ENCODE measurements at regions not wholly inside any gene's neighbourhood (a gene's known extent, or its start where the extent isn't known, plus 50 kb on each side); places are given as distances from the start of the nearest gene placed in this dataset.
"Not testable (repeated sequence)": the region's sequence is repeated elsewhere in the genome, so short reads cannot be mapped to it uniquely, and the experiment has no call there.

DNA sequence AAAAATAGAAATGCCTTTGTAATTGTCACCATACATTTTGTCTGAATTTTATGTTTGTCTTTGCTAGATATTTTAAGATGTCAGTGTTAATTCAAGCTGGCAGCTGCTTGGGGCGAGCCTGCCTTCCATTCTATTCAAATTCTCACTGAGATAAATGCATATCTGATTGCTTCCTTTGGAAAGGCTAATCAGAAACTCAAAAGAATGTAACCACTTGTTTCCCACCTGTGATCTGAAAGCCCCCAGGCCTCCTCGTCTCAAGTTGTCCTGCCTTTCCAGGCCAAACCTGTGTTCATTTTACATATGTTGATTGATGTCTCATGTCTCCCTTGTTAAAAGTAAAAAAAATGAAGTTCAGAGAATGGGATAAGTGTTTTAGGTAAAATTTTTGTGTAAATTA is 318.7 kb upstream of the TECRL start:
- Histone ChIP-seq H3K4me2 (replicated peaks; ENCODE audit: low read depth, low read length, poor library complexity, severe bottlenecking) (no peak overlapping the region), H4K20me1 (ENCODE audit: control insufficient read depth, insufficient read depth, low read length, poor library complexity, severe bottlenecking) (no peaks in the 10 kb centered on the region), H3K4me1 (ENCODE audit: control insufficient read depth in 2 of 2, insufficient read depth in 2 of 2, low read length in 2 of 2) (no peaks in the 10 kb centered on the region), H3K9ac (ENCODE audit: low read length) (no peak overlapping the region), H3K27ac (ENCODE audit: low read length in 2 of 2) (no peak overlapping the region), H3K36me3 (replicated peaks in 1 of 2; ENCODE audit: control extremely low read depth in 1 of 2, control insufficient read depth in 1 of 2, extremely low read depth in 1 of 2, insufficient read depth in 2 of 2, low read length in 1 of 2) (no peaks in the 10 kb centered on the region), H3K4me3 (ENCODE audit: control extremely low read depth in 1 of 5, extremely low read depth in 1 of 5, insufficient read depth in 1 of 5, low read depth in 2 of 5, low read length in 4 of 5) (no peak overlapping the region), H2AFZ (ENCODE audit: insufficient read depth, low read depth, low read length, poor library complexity, severe bottlenecking) (no peak overlapping the region), H3K79me2 (ENCODE audit: control insufficient read depth, insufficient read depth, low read length) (no peaks in the 10 kb centered on the region), H3K9me3 (ENCODE audit: control extremely low read depth in 1 of 3, control insufficient read depth in 2 of 3, insufficient read depth in 1 of 3, low read length in 2 of 3) (no peaks in the 10 kb centered on the region), H3K27me3 (replicated peaks in 1 of 4; ENCODE audit: control extremely low read depth in 1 of 4, control insufficient read depth in 3 of 4, insufficient read depth in 4 of 4, low read length in 3 of 4) (no peaks in the 10 kb centered on the region)
- Mint-ChIP-seq H3K27me3 (no peaks in the 10 kb centered on the region), H3K4me3 (no peak overlapping the region), H3K4me1 (no peaks in the 10 kb centered on the region), H3K27ac (no peak overlapping the region), H3K9me3 (ENCODE audit: insufficient read depth) (peaks cover 3% of the 10 kb centered on the region)
- ChIA-PET POLR2A (no interaction called here), CTCF (no interaction called here)
- 67% methylated on average over 1 of the region's 2 CpGs for whole genome bisulfite sequencing (ENCODE audit: insufficient coverage)
- TF ChIP-seq EZH2 (IDR thresholded peaks at IDR 0.05; ENCODE audit: borderline replicate concordance, insufficient read depth, low read depth, low read length, poor library complexity, severe bottlenecking): no peak
- no peak for TF ChIP-seq CTCF (IDR thresholded peaks at IDR 0.05)
- DNase-seq (no peak), ATAC-seq (ENCODE audit: low read depth) (no peak)
- intact Hi-C loops (cut with micrococcal nuclease): no loop called here

DNA sequence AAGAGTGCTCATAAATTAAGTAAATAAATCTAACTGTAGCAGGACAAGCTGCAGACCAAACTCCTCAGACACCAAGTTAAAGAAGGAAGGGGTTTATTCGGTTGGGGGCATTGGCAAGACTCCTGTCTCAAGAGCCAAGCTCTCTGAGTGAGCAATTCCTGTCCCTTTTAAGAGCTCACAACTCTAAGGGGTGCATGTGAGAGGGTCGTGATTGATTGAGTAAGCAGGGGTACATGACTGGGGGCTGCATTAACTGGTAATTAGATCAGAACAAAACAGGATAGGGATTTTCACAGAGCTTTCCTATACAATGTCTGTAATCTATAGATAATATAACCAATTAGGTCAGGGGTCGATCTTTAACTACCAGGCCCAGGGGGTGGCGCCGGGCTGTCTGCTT is 318.1 kb upstream of the TECRL start:
- H3K27me3 ChIP-seq (replicated peaks in 1 of 4; ENCODE audit: control extremely low read depth in 1 of 4, control insufficient read depth in 3 of 4, insufficient read depth in 4 of 4, low read length in 3 of 4); POLR2A ChIA-PET; ATAC-seq (ENCODE audit: low read depth); H3K27ac Mint-ChIP-seq; H3K4me2 ChIP-seq (replicated peaks; ENCODE audit: low read depth, low read length, poor library complexity, severe bottlenecking); CTCF ChIA-PET; H3K9me3 ChIP-seq (ENCODE audit: control extremely low read depth in 1 of 3, control insufficient read depth in 2 of 3, insufficient read depth in 1 of 3, low read length in 2 of 3); H4K20me1 ChIP-seq (ENCODE audit: control insufficient read depth, insufficient read depth, low read length, poor library complexity, severe bottlenecking); H3K4me1 ChIP-seq (ENCODE audit: control insufficient read depth in 2 of 2, insufficient read depth in 2 of 2, low read length in 2 of 2); H3K27me3 Mint-ChIP-seq; H3K4me3 ChIP-seq (ENCODE audit: control extremely low read depth in 1 of 5, extremely low read depth in 1 of 5, insufficient read depth in 1 of 5, low read depth in 2 of 5, low read length in 4 of 5); H3K4me3 Mint-ChIP-seq; intact Hi-C loops (cut with micrococcal nuclease); H2AFZ ChIP-seq (ENCODE audit: insufficient read depth, low read depth, low read length, poor library complexity, severe bottlenecking); H3K4me1 Mint-ChIP-seq; H3K27ac ChIP-seq (ENCODE audit: low read length in 2 of 2); H3K36me3 ChIP-seq (replicated peaks in 1 of 2; ENCODE audit: control extremely low read depth in 1 of 2, control insufficient read depth in 1 of 2, extremely low read depth in 1 of 2, insufficient read depth in 2 of 2, low read length in 1 of 2); H3K9me3 Mint-ChIP-seq (ENCODE audit: insufficient read depth); DNase-seq; H3K79me2 ChIP-seq (ENCODE audit: control insufficient read depth, insufficient read depth, low read length); H3K9ac ChIP-seq (ENCODE audit: low read length): not testable (repeated sequence)
- WGBS (ENCODE audit: insufficient coverage): no CpG with 5 or more reads among the region's 5 CpGs

Data from B cell (primary cell).